Thymus (tissue), 11 donors: ENCODE measurements at regions not wholly inside any gene's neighbourhood (a gene's known extent, or its start where the extent isn't known, plus 50 kb on each side); places are given as distances from the start of the nearest gene placed in this dataset.

Experiments
- DNase-seq, 9 donors: peaks; one replicate each; pipeline ENCODE4 v3.0.0-alpha.2; 2013; ENCODE audit warnings: low spot score in 9 of 9, low read depth in 6 of 9, missing footprints in 1 of 9
- H3K27ac ChIP-seq, 2 donors: one replicate each; pipeline ENCODE4 v1.5.1; 2013; ENCODE audit warnings: control low read depth in 1 of 2, low read depth in 1 of 2, low read length in 1 of 2, mild to moderate bottlenecking in 1 of 2, moderate library complexity in 1 of 2
- H3K27me3 ChIP-seq, 2 donors: one replicate each; pipeline ENCODE4 v1.5.1; 2013; ENCODE audit warnings: low read length in 1 of 2; ENCODE audit not compliant: control insufficient read depth in 2 of 2, insufficient read depth in 1 of 2
- H3K36me3 ChIP-seq, 2 donors: one replicate each; pipeline ENCODE4 v1.5.1; 2013; ENCODE audit warnings: low read length in 1 of 2, mild to moderate bottlenecking in 1 of 2, moderate library complexity in 1 of 2; ENCODE audit not compliant: control insufficient read depth in 2 of 2, insufficient read depth in 2 of 2
- H3K4me1 ChIP-seq, 2 donors: one replicate each; pipeline ENCODE4 v1.5.1; 2013; ENCODE audit warnings: low read length in 2 of 2; ENCODE audit not compliant: control insufficient read depth in 2 of 2, insufficient read depth in 2 of 2
- H3K4me3 ChIP-seq, 2 donors: one replicate each; pipeline ENCODE4 v1.5.1; 2013; ENCODE audit warnings: low read length in 2 of 2, control low read depth in 1 of 2, mild to moderate bottlenecking in 1 of 2
- H3K9me3 ChIP-seq, 2 donors: one replicate each; pipeline ENCODE4 v1.5.1; 2013; ENCODE audit warnings: low read length in 1 of 2, mild to moderate bottlenecking in 1 of 2; ENCODE audit not compliant: control insufficient read depth in 2 of 2, insufficient read depth in 1 of 2
- WGBS: extraction: QIAGEN DNeasy Blood & Tissue Kit; methylation state at CpG from one replicate; pipeline ENCODE4 v1.1.7; 2013; 5-methylcytosine and 5-hydroxymethylcytosine counted together
- donor health status: healthy.

DNA sequence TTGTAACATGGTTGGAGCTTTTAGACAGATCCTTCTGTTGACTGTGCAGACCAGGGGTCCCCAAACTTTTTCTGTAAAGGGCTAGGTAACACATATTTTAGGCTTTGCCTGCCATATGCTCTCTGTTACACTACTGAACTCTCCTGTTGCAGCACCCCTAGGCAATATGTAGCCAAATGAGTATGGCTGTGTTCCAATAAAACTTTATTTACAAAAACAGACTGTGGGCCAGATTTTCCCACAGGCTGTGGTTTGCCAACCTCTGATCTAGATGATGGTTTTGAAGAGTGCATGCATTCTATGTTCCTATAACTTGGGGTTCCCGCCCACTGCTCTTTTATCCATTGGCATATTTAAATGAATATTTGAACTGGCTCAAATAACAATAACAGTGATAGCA lies 180.3 kb upstream of the VASH1 start:
- Histone ChIP-seq H3K36me3 (no peaks in the 10 kb centered on the region), H3K9me3 (no peaks in the 10 kb centered on the region), H3K4me1 (no peaks in the 10 kb centered on the region), H3K27ac (no peak overlapping the region), H3K4me3 (no peak overlapping the region), H3K27me3 (no peaks in the 10 kb centered on the region)
- 99% methylated on average over 1 of the region's 1 CpG for WGBS
- DNase-seq: no peak

DNA sequence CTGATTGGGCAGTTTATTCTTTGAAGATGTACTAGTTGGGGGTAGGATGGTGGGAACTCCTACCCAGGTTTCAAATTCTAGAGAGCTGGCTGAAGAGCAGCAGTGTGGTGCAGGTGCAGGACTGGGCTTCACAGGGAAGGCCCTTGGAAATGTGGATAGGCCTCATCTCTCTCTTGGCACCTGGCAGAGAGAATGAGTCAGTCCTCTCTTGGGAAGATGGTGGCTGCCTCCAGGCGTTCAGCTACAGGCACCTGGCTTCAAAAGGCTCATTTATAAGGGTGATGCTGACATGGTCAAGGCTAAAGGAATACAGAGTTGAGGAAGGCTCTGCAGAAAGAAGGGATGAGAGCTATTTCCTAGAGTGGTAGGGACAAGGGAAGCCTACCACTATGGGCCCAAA lies 179.7 kb upstream of the VASH1 start:
- no peak overlapping the region for H3K27ac ChIP-seq
- no peak for DNase-seq
- WGBS: 96% methylated on average over 1 of the region's 1 CpG
- H3K9me3 ChIP-seq: no peaks in the 10 kb centered on the region
- H3K36me3 ChIP-seq: no peaks in the 10 kb centered on the region
- H3K4me3 ChIP-seq: no peak overlapping the region
- no peaks in the 10 kb centered on the region for H3K4me1 ChIP-seq
- H3K27me3 ChIP-seq: no peaks in the 10 kb centered on the region

DNA sequence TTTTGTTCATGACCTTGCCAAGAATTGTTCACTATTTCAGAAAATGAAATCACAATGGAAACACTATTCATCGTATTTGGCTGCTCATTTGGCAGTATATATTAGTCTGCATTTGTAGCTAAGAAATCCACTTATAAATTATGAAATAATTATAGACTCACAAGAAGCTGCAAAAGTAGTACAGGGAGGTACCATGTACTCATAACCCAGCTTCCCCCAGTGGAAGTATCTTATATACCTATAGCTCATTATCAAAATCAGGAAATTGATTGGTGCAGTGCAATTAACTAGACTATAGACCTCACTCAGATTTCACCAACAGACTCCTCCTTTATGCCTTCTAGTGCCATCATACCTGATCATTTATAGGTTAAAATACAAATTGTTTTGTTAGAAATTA lies 178.8 kb upstream of the VASH1 start:
- H3K9me3 ChIP-seq: no peaks in the 10 kb centered on the region
- WGBS: 97% methylated on average over 1 of the region's 1 CpG
- H3K27me3 ChIP-seq: no peaks in the 10 kb centered on the region
- H3K36me3 ChIP-seq: no peaks in the 10 kb centered on the region
- H3K4me1 ChIP-seq: no peaks in the 10 kb centered on the region
- no peak overlapping the region for H3K27ac ChIP-seq
- no peak for DNase-seq
- H3K4me3 ChIP-seq: no peak overlapping the region

DNA sequence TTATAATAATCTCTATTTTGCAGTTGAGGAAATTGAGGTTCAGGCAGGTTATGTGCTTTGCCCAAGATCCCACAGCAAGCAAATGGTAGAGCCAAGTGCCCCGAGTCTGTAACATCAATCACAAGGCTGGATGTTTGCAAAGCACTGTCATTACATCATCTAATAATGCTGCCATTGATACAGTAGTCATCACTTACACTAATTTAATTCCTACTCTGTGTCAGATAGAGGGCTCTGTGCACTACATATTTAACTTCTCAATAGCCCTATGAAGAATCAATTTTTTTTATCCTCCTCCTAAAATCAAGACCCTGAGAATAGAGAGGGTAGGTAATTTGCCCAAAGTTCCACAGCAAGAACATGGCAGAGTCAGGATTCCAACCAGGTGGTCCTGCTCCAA lies 178.1 kb upstream of the VASH1 start:
- no peaks in the 10 kb centered on the region for H3K4me1 ChIP-seq
- no peak overlapping the region for H3K4me3 ChIP-seq
- no peaks in the 10 kb centered on the region for H3K9me3 ChIP-seq
- DNase-seq: no peak
- WGBS: 89% methylated on average over 1 of the region's 1 CpG
- H3K27ac ChIP-seq: no peak overlapping the region
- H3K27me3 ChIP-seq: no peaks in the 10 kb centered on the region
- H3K36me3 ChIP-seq: no peaks in the 10 kb centered on the region

DNA sequence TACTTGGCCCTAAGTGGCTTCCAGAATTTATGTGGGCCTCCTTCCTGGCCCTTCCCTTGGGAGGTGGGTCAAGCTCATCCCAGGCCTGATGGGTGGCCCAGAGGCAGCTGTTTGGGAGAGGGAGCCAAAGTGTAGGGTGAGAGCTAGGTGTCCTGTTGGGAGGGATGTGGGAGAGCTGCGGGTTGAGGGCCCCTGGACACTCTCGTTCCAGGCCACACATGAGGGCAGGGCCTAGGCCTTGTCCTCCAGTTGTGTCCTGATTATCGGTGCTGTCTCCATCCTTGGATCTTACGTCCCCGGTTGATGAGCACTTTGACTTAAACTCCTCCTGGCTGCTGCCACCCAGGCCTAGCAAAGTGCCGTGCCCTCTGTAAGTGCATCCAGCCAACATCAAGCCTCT lies 177.5 kb upstream of the VASH1 start:
- no peak overlapping the region for H3K27ac ChIP-seq
- WGBS: over 99% methylated on average over 6 of the region's 6 CpGs

DNA sequence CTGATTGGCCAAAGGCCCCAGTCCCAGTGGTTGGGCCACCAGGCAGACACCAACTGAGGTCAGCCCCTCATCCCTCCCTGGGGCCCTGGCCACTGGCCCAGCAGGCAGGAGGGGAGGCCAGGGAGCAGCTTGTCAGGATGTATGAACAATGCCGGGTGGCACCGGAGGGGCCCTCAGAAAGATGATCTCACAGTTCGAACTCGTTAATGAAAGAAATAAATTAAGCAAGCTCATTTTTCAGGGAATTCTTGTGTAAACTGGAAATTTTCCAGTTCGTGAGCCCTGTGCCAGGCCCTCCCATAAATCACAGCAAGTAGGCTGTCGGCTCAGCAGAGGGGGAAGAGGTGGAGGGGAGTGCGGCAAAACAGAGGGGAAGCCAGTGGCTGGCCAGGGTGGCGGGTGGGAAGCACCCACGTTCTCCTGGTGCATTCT lies 177.0 kb upstream of the VASH1 start:
- Histone ChIP-seq H3K4me1 (no peaks in the 10 kb centered on the region), H3K27ac (no peak overlapping the region), H3K4me3 (no peak overlapping the region), H3K36me3 (no peaks in the 10 kb centered on the region), H3K9me3 (no peaks in the 10 kb centered on the region), H3K27me3 (no peaks in the 10 kb centered on the region)
- WGBS: 84% methylated on average over 9 of the region's 9 CpGs
- DNase-seq: no peak

More for the DNA sequence above, 177.5 kb upstream of the VASH1 start:
- Histone ChIP-seq H3K4me3 (no peak overlapping the region), H3K36me3 (no peaks in the 10 kb centered on the region), H3K27me3 (no peaks in the 10 kb centered on the region), H3K9me3 (no peaks in the 10 kb centered on the region), H3K4me1 (no peaks in the 10 kb centered on the region)
- no peak for DNase-seq

DNA sequence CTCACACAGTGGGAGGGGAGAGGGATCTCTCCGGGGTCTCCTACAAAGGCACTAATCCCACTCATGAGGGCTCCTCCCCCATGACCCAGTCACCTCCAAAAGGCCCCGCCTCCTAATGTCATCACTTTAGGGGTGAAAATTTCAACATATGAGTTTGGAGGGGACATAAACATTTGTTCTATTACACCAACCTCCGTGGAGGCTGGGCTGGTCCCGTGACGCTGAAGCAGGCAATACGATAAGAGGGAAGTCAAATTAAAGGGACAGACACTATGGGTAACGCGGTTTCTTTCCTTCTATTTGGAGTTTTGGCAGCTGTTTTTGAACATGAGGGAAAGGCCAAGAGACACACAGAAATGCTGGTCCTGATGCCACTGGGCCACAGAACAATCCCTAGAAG lies 175.7 kb upstream of the VASH1 start:
- Histone ChIP-seq H3K4me1 (no peaks in the 10 kb centered on the region), H3K36me3 (no peaks in the 10 kb centered on the region), H3K9me3 (no peaks in the 10 kb centered on the region), H3K4me3 (no peak overlapping the region), H3K27me3 (no peaks in the 10 kb centered on the region), H3K27ac (no peak overlapping the region)
- no peak for DNase-seq
- WGBS: 40% methylated on average over 8 of the region's 8 CpGs

DNA sequence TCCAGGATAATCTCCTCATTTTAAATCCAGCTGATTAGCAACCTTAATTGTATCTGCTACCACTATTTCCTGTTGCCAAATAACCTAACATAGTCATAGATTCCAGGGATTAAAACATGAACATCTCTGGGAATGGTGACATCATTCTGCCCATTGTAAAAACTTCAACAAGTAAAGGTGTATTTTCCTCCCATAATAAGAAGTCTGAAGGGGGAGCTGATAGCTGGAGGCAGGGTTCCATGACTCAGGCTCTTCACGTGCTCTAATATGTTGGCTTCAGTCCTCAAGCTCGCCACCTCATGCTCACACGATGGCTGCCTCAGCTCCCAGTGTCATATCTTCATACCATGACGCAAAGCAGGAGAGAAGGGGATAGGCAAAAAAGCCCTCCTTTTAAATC lies 172.0 kb upstream of the VASH1 start:
- H3K27me3 ChIP-seq: no peaks in the 10 kb centered on the region
- no peaks in the 10 kb centered on the region for H3K9me3 ChIP-seq
- H3K4me3 ChIP-seq: no peak overlapping the region
- no peaks in the 10 kb centered on the region for H3K4me1 ChIP-seq
- H3K27ac ChIP-seq: no peak overlapping the region
- 98% methylated on average over 4 of the region's 4 CpGs for WGBS
- DNase-seq: no peak
- H3K36me3 ChIP-seq: no peaks in the 10 kb centered on the region

DNA sequence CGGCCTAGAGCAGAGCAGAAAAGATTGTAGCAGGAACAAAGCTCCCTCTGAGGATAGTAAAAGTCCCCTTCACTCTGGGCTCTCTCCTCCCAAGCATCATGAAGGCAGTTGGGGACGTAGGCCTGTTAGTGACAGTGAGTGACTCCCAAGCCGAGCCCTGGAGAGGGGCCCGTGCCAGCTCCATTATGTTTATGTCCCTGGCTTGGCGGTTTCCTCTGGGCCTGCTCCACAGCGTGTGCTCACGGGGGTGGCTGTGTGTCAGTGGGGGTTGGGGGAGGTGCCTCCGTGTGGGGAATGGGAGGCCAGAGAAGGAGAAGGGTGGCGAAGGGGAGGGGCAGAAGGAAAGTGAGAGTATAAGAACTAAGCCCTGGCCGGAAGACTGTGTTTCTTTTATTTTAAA lies 170.0 kb upstream of the VASH1 start:
- H3K4me1 ChIP-seq: no peaks in the 10 kb centered on the region
- no peaks in the 10 kb centered on the region for H3K27me3 ChIP-seq
- H3K36me3 ChIP-seq: no peaks in the 10 kb centered on the region
- H3K27ac ChIP-seq: no peak overlapping the region
- H3K4me3 ChIP-seq: no peak overlapping the region
- DNase-seq: no peak
- H3K9me3 ChIP-seq: no peaks in the 10 kb centered on the region
- WGBS: 61% methylated on average over 10 of the region's 10 CpGs

DNA sequence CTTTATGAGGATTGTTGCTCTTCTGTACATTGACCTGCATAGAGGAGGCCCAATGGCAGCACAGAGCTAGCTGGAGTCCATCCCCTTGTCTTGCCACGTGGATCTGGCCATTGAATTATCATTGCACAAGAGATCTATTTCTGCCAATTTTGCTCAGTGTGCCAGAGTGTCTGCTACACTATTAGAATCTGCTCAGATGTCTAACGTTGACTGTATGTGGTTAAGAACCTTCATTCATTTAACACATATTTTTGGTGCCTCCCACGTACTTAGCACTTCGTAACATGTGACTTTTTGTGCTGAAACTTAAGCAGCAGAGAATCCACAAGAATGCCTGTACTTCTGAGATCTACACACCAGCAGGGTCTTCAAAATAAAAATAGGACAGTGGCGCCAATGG lies 166.0 kb upstream of the VASH1 start:
- DNase-seq: no peak
- Histone ChIP-seq H3K4me3 (no peak overlapping the region), H3K4me1 (no peaks in the 10 kb centered on the region), H3K9me3 (no peaks in the 10 kb centered on the region), H3K36me3 (no peaks in the 10 kb centered on the region), H3K27me3 (no peaks in the 10 kb centered on the region), H3K27ac (no peak overlapping the region)
- WGBS: 82% methylated on average over 5 of the region's 5 CpGs
